ENCODE measurements at regions not wholly inside any gene's neighbourhood (a gene's known extent, or its start where the extent isn't known, plus 50 kb on each side); places are given as distances from the start of the nearest gene placed in this dataset.
"Not testable (repeated sequence)": the region's sequence is repeated elsewhere in the genome, so short reads cannot be mapped to it uniquely, and the experiment has no call there.

DNA sequence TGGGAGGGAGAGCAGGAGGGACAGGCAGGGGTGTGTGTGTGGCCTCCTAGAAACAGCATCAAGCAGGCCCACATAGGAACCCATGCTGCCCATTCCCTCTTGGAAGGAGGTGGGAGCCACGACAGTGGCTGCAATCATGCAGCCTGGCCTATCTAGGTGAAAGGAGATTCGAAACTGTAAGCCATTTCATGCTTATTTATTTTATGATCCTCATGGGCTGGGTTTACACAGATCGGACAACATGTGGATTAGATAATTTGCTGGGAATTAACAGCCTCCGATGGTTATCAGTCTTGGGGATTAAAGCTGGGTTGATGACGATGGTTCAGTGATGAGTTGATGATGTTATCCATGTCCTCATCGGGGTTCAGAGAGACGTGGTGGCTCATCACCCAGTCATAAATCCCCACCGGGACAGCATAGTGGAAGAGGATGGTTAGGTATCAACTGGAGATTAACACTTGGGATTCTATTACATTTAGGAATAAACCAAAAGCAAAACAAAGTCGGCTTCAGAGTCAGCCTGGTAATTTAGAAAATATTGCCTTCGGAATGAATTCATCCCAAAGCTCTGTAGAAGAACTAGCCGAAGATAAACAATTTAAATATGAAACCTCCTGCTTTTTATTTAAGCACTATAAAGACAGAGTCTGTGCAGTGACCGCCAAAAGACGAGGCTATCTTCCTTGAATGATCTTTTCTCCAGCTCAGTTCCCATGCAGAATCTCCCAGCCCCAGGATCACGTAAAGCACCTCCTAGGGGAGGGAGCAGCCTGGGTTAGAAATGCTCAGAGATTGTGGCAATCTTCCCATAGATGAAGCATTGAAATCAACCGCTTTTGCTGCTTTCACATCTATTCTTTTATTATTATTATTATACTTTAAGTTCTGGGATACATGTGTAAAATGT, 252.8 kb downstream of the FOXD2 start:
- CTCF ChIA-PET = no interaction called here

DNA sequence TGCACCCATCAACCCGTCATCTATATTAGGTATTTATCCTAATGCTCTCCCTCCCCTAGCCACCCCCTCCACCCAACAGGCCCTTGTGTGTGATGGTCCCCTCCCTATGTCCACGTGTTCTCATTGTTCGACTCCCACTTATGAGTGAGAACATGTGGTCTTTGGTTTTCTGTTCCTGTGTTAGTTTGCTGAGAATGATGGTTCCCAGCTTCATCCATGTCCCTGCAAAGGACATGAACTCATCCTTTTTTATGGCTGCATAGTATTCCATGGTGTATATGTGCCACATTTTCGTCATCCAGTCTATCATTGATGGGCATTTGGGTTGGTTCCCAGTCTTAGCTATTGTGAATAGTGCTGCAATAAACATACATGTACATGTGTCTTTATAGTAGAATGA, 253.4 kb downstream of the FOXD2 start:
- CTCF ChIA-PET = not testable (repeated sequence)

More for the DNA sequence above, 252.8 kb downstream of the FOXD2 start:
- POLR2A ChIA-PET = no interaction called here

DNA sequence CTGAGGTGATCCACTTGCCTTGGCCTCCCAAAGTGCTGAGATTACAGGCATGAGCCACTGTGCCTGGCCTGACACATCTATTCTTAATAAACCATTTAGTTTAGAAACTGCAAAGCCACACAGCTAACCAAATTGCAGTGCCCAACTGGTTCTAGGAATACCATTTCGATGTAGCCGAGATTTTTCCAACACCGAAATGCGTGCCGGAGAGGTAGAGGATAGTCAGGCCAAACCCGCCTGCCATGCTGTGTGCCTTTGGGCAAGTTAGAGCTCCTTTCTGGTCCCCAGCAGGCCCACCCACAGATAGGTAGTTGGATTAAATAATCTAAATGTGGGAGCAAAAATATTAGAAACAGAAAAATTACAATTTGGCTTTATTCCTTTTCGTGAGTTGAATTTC, 254.4 kb downstream of the FOXD2 start:
- ChIA-PET CTCF (no interaction called here), POLR2A (no interaction called here)

More for the DNA sequence above, 253.4 kb downstream of the FOXD2 start:
- POLR2A ChIA-PET = not testable (repeated sequence)

DNA sequence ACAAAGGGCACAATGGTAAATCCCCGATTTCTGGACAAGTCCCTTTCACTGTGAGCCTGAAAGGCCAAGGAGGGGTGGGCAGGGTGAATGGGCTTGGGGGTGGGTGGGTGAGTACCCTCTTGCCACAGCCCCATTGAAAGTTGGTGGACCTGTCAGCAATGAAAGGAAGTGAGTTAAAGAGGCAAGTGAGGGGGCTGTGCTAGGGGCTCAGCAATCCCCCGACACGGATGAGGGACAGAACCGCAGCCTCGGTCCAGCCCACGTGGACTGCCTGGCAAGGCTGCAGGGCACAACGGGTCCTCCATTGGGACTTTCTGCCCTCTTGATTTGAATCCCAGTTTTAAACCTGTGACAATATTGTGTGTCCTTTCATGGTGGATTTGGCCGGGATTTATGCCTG, 255.3 kb downstream of the FOXD2 start:
- POLR2A ChIA-PET = no interaction called here
- CTCF ChIA-PET = no interaction called here

DNA sequence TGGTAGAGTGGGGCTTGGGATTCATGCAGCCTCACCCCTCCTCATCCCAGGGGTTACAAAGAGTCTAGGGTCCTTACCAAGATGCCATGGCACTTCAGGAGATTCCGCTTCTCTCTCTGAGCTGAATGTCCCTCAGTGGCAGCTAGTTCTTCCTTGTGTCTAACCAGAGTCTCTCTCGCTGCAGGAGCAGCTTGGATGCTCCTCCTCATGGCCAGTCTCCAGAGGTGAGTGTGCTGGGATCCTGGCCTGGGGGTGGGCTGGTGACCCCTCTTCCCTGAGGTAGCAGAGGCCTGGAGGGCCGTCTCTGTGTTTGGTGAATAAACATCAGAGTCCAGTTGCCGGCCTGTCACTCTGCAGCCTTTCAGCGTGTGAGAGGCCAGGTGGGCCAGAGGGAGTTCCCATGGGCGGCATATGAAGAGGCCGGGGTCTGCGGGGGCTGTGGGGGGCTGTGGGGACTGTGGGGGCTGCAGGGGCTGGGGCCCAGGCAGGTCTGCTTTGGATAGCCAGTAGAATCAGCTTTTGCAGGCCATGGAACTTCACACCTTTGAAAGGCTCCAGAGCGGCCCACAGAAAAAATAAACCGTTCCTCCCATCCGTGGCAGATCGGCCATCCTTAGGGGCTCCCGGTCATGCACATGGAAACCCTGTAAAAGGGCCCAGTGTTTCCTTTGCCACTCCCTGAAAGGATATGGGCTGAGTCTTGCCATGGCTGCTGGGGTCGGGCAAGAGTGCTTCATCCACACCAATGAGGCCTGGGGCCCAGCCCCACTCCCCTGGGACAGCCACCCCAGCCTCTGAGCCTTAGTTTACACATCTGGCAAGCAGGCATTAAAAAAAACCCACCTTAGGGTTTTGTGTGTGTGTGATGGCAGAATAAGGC, 256.4 kb downstream of the FOXD2 start:
- CTCF ChIA-PET = no interaction called here
- POLR2A ChIA-PET = interaction anchor here (0.5 kb wide), 1 partner anchor 438 kb away, joined by 5 read pairs; no protein-coding TSS in a partner anchor

DNA sequence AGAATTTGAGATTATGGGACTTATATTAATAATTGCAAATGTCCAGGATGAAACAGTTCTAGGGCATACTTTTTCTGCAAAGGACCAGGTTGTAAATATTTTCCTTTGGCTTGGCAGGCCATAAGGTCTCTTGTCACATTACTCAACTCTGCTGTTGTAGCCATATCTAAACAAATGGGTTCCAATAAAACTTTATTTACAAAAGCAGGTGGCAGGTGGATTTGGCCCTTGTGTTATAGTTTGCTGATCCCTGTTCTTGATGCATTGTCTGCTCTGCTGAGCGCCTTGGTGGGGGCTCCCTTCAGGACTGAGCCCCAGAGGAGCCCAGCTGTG, 258.5 kb downstream of the FOXD2 start:
- CTCF ChIA-PET = no interaction called here
- POLR2A ChIA-PET = no interaction called here

DNA sequence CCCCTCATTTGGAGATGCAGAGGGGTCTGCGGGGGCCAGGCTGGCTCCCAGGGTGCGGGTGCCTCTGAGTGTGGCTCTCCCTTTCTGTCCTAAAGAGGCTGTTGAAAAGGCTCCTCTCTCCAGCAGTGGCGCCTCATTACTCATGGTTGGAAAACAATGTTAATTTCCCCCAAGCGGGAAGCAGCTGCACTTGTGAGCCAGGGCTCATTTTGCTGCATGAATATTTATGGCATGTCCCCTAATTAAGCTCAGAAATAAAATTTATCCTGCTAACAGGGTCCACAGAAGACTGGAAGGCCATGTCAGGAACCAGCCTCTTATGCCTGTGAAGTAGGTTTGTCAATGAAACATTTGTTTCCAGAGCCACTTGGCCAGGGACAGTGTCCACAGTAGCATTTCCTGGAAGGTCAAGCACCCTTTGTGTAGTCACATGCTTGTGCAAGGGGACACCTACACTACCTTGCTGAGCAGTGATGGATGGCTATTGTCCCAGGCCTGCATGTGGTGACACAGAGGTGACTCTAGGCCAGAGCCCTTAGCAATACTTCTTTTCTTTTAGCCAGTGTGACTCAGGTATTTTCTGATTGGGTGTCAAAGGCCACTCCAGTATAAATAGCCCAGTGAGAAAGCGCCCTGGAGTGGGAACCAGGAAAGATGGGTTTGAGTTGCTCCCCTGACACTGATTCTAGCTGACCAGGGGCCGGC, 259.0 kb downstream of the FOXD2 start:
- POLR2A ChIA-PET = no interaction called here
- CTCF ChIA-PET = no interaction called here

DNA sequence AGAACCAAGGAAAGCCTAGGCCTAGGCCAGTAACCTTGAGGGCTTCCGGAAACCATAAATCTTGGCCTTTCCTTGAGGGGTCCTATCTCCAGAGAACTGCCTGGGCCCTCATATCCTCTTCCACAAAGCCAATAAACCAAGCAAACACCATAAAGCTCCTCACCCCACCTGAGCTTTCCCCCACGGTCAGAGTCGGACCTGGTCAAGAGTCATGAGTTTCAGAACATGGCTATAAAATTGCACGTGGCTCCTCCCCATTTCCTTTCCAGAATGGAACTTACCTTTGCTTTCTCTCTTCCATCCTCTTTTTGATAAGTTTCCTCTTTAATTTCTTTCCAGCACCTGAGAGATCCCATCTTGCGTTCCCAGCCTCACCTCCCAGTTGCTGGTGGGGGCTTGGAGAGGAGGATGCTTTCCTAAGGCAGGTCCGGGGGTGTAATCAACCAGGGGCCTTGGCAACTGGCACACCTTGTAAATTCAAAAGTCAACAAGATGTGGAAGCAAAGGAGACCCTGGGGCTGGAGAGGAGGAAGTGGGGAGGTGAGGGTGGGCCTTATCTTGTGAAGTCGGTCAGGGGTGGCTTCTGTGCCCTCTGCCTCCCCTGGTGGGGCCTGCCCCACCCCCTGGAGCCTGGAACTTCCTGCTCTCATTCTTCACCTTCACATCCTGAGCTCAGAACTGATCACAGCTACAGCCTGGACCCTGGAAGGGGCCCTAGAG, 259.9 kb downstream of the FOXD2 start:
- ChIA-PET POLR2A (no interaction called here), CTCF (no interaction called here)

DNA sequence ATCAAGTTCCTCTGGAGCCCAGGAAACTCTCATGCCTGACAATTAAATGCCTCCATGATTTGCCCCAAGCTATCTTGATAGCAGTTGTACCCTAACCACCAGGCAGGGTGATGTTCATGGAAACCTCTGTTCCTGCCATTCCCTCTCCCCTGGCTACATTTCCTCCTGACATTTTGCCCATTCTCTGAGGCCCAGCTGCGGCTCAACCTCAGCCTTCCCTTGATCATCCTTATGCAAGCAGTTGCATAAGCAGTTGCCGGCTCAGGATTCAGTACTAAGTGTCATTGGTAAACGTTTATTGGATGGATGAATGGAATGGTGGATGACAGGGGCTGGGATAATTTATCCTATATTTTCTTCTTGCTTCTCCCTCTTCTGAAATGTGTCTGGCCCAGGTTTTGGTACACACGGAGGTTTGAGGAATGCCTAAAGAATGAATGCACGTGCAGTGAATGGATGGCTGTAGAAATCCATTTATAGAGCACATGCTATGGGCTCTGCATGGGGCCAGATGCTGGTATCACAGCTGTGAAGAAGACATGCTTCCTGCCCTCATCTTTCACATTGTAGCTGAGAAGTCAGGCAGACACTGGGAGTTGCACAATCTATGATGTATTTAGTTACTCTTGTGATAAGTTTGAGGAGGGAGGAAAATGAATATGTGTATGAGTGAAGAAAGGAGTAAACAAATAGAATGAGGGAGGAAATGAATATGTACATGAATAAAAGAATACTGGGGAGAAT, 261.8 kb downstream of the FOXD2 start:
- CTCF ChIA-PET = interaction anchor here (0.9 kb wide), 1 partner anchor 11 kb away, joined by 4 read pairs; no protein-coding TSS in a partner anchor

DNA sequence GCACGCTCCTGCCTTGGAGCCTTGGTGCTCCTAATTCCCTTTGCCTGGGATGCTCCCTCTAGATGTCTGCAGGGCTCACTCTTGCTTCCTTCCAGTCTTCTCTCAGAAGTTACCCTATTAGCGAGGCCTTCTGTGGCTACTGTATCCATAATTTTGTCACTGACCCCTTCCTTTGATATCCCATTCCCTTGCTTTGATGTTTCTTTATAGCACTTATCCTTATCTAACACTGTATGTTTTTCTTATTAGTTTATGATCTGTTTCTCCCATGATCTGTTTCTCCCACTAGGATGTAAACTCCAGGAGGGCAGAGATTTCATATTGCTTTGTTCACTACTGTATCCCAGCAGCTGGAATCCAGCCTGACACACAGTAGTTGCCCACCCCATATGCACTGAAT, 263.4 kb downstream of the FOXD2 start:
- POLR2A ChIA-PET = no interaction called here
- CTCF ChIA-PET = no interaction called here

More for the DNA sequence above, 261.8 kb downstream of the FOXD2 start:
- POLR2A ChIA-PET = no interaction called here

DNA sequence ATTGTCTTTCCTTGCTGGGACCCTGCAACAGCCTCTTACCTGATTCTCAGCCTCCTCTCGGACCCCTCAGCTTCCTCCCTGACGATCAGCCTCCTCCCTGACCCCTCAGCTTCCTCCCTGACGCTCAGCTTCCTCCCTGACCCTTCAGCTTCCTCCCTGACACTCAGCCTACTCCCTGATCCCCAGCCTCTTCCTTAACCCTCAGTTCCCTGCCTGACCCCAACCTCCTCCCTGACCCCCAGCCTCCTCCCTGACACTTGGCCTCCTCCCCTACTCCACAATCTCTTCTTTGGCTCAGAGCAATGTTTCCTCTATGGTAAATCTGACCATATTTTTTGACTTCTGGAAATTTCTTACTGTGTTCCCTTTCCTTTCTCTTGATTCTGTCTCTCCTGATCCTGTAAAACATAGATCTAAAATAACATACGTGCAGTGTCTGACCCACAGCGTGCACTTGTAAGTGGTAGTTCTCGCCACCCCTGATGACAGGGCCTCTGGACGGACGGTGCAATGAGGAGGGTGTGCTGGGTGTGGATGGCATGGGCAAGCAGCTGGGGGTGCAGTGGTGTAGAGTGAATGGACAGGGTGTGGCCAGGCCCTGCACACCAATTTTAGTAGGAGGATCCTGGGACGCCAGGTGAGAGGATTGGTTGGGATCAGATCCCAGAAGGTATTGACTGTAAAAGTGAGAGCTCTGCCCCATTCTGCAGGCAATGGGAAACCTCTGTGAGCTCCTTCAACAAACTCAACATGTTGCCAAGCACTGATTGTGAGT, 264.1 kb downstream of the FOXD2 start:
- ChIA-PET CTCF (no interaction called here), POLR2A (no interaction called here)

DNA sequence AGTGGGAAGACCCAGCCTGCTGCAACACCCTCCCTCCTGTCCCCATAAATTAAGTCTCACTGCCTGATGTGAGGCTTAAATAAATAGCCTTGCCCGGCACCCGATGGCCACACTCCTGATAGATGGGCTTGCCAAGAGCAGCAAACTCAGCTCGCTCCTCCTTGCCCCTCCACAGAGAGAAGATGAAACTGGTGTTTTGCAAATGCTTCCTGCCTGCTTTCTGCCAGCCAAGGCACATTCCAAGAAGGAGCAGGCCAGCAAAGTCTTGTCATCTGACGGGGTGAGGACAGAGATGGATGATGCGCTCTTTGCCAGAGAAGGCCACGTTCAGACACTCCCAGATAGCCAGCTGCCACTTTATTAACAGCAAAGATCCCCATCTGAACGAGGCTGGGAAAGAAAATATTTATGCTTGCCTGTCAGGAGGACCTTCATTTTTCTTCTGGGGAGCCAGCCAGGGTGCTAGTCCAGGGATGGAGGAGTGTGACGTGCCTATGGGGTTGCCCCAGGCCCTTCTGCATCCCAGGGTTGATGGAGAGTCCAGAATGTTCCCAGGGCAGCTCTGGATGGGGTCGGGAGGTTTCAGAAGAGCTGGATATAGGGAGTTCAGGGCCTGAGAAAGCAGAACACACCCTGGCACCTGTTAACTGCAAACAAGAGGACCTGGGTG, 265.4 kb downstream of the FOXD2 start:
- CTCF ChIA-PET = no interaction called here
- POLR2A ChIA-PET = no interaction called here

DNA sequence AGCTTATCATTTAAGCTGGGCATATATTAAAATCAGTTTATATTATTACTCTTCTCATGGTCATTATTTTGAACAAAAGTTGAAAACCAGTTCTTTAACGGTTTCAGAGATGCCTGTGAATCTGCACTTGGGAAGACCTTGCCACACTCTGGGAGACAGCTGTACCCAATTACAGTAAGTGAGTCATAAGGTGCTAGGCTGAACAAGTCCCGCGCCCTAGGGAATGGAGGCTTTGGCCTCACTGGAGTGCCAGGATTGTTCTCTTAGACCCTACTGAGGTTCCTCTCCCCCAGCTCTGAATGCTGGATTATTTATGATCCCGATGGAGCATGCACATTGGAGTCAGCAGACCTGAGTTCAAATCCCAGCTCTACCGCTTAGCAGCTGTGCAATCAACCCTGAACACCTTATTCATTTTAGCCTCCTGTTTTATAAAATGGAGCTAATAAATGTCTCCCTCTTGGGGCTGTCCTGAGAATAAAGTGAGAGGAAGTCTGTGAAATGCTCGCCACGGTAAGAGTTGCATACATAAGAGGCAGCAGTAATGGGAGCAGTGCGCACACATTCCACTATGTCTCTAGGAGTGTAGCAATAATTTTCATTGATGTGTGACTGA, 266.2 kb downstream of the FOXD2 start:
- CTCF ChIA-PET = no interaction called here

DNA sequence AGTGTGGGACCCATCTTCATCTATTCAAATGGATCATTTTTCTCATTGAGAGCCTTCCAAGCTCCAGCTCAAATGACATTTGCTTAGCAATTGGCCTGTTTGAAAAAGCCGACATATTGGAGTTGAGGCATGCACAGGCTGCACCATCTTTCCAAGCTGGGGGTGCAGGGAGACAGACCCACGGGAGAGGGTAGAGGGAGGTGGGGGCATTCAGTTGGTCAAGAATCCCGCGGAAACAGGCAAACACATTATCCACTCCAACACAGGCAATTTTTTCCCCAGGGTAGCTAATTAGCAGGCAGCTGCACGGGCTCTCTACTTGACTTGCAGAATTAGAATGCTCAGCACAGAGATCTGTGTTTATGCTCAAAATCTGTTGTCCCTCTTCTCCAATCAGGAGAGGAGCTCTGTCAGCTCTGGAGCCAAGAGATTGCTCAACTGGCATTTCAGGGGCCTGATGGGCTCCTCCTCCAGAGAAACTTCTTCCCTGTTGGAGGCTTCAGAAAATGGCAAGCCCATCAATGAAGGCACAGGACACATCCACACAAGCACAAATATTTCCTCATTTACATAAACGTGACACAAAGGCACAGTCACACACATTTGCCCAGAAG, 267.8 kb downstream of the FOXD2 start:
- POLR2A ChIA-PET = no interaction called here
- CTCF ChIA-PET = no interaction called here

More for the DNA sequence above, 266.2 kb downstream of the FOXD2 start:
- POLR2A ChIA-PET = no interaction called here

DNA sequence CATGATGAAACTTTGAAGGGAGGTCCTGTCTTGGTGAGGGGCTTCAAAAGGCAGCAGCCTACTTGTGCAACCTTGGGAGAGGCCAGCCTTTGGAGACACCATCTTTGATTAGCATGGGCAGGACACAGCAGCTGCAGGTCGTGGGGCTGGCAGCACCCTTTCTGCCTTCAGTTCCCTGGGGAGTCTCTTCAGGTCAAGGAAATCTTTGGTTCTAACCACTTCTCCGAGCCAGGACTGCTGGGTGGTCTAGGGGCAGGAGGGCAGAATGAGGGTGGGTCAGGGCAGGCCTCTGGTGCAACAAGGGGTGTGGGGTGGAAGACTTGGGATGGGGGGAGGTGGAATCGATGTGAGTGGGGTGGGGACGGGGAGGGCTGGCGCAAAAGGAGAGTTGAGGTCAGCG, 269.7 kb downstream of the FOXD2 start:
- POLR2A ChIA-PET = no interaction called here
- CTCF ChIA-PET = interaction anchor here (5.3 kb wide), 1 partner anchor 271 kb away, joined by 59 read pairs; the partner anchor contains the start of gene FOXD2

DNA sequence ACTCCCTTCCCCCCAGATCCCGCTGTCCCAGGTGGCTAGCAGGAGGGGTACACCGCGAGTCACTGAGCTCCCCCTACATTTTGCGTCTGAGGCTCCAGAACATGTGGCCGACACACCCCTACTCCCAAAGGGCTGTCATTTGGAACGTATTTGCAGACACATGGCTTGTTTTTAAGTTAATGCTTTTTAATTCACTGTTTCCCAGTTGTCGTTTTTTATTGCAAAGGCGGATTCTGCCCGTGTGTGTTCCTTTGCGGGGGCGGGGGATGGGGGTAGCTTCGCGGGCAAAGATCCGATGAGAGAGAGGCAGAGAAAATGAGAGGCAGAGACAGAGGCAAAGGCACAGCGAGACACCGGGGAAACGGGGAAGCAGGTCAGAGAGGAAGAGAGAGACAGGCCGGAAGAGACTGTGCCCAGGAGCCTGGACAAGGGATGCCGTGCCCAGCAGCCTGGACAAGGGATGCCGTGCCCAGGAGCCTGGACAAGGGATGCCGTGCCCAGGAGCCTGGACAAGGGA, 270.2 kb downstream of the FOXD2 start:
- ChIA-PET POLR2A (no interaction called here), CTCF (interaction anchor here (5.3 kb wide), 1 partner anchor 271 kb away, joined by 59 read pairs; the partner anchor contains the start of gene FOXD2)

DNA sequence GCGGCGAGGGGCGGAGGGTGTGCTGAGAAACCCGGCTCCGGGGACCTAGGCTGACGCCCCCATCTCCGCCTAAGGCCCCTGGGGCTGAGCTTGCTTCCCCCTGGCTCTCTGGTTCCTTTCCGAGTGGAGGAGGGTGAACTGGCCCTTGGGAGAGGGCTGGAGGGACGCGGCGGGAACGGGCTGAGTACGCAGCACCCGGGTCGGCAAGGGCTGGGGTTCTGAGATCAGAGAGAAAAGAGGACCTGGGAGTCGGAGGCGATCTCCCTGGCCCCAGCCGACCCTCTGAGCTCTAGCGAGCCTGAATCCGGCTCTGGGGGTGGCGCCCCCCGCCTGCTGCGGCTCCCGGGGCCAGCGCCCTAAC, 270.8 kb downstream of the FOXD2 start:
- POLR2A ChIA-PET = no interaction called here
- CTCF ChIA-PET = interaction anchor here (0.9 to 5.3 kb wide), 3 partner anchors 17 to 272 kb away, joined by 3 to 59 read pairs (median 4); partner anchors contain the start of gene FOXD2
